WTC11 (cell line): ENCODE measurements at regions not wholly inside any gene's neighbourhood (a gene's known extent, or its start where the extent isn't known, plus 50 kb on each side); places are given as distances from the start of the nearest gene placed in this dataset.

Source experiments
- ATAC-seq: fragments of 200-7000 bp; cut with Tn5 transposase; 2 replicates; pipeline ENCODE4 v1.10.0; 2021; ENCODE audit warnings: mild to moderate bottlenecking, moderate library complexity
- CTCF ChIA-PET: fragments of 300-600 bp; sonication (Branson Sonifier 250); formaldehyde crosslinking; loops from one replicate; lab custom pipeline; 2021; ENCODE audit warnings: antibody characterized with exemption; lab: Charles Lee
- POLR2A ChIA-PET: fragments of 350-600 bp; sonication (Branson Sonifier 250); formaldehyde crosslinking; loops from one replicate; lab custom pipeline; 2021; ENCODE audit warnings: antibody characterized with exemption; lab: Charles Lee
- DNase-seq: peaks from one replicate; pipeline ENCODE4 v3.0.0; 2021; ENCODE audit warnings: low spot score
- H3K27ac Mint-ChIP-seq: 2 replicates; pipeline ENCODE4 v1.8.0; 2021; ENCODE audit warnings: mixed read lengths
- H3K27me3 Mint-ChIP-seq: 2 replicates; pipeline ENCODE4 v1.8.0; 2021; ENCODE audit warnings: low read depth, mild to moderate bottlenecking, moderate library complexity, mixed read lengths
- H3K36me3 Mint-ChIP-seq: 2 replicates; pipeline ENCODE4 v1.8.0; 2021; ENCODE audit warnings: mixed read lengths
- H3K4me1 Mint-ChIP-seq: 2 replicates; pipeline ENCODE4 v1.8.0; 2022; ENCODE audit warnings: mixed read lengths
- H3K4me3 Mint-ChIP-seq: 2 replicates; pipeline ENCODE4 v1.8.0; 2021; ENCODE audit warnings: mild to moderate bottlenecking, moderate library complexity, mixed read lengths
- H3K9me3 Mint-ChIP-seq: 2 replicates; pipeline ENCODE4 v1.8.0; 2021; ENCODE audit warnings: mixed read lengths
- AR ChIP-seq: fragments of 250-450 bp; sonication (Bioruptor Pico); IDR thresholded peaks from 2 replicates; pipeline ENCODE4 v1.9.0; 2021; ENCODE audit warnings: mild to moderate bottlenecking
- E2F4 ChIP-seq: sonication (generic); formaldehyde crosslinking; IDR thresholded peaks from 2 replicates; pipeline ENCODE4 v1.8.1; 2022; ENCODE audit warnings: low read depth, mild to moderate bottlenecking, moderate library complexity, missing genetic modification reagents, borderline replicate concordance
- ELF4 ChIP-seq: sonication (generic); formaldehyde crosslinking; IDR thresholded peaks from 2 replicates; pipeline ENCODE4 v1.8.1; 2022; ENCODE audit warnings: low read depth, mild to moderate bottlenecking, moderate library complexity, missing genetic modification reagents
- FOXJ3 ChIP-seq: sonication (generic); formaldehyde crosslinking; IDR thresholded peaks from 2 replicates; pipeline ENCODE4 v1.9.0; 2021; ENCODE audit warnings: missing genetic modification reagents, mild to moderate bottlenecking, borderline replicate concordance
- GTF2I ChIP-seq: fragments of 250-450 bp; sonication (Bioruptor Pico); conservative IDR thresholded peaks from 2 replicates; pipeline ENCODE4 v1.4.0; 2021; ENCODE audit warnings: mild to moderate bottlenecking
- MLX ChIP-seq: sonication (generic); formaldehyde crosslinking; IDR thresholded peaks from 2 replicates; pipeline ENCODE4 v1.8.1; 2023; ENCODE audit warnings: mild to moderate bottlenecking, missing genetic modification reagents, moderate library complexity
- PREB ChIP-seq: sonication (generic); formaldehyde crosslinking; IDR thresholded peaks from 2 replicates; pipeline ENCODE4 v1.8.1; 2022; ENCODE audit warnings: mild to moderate bottlenecking, missing genetic modification reagents, moderate library complexity, borderline replicate concordance
- SOX15 ChIP-seq: fragments of 250-450 bp; sonication (Bioruptor Pico); IDR thresholded peaks from 2 replicates; pipeline ENCODE4 v1.9.0; 2021; ENCODE audit warnings: mild to moderate bottlenecking
- STAT6 ChIP-seq: sonication (generic); formaldehyde crosslinking; conservative IDR thresholded peaks from 2 replicates; pipeline ENCODE4 v1.8.1; 2023; ENCODE audit warnings: mild to moderate bottlenecking, low read depth, missing genetic modification reagents, moderate library complexity
- ZBTB21 ChIP-seq: sonication (generic); formaldehyde crosslinking; IDR thresholded peaks from 2 replicates; pipeline ENCODE4 v1.8.1; 2023; ENCODE audit warnings: mild to moderate bottlenecking, missing genetic modification reagents, borderline replicate concordance
- ZNF121 ChIP-seq: sonication (generic); formaldehyde crosslinking; IDR thresholded peaks from 2 replicates; pipeline ENCODE4 v1.8.0; 2023; ENCODE audit warnings: missing genetic modification reagents
- ZNF423 ChIP-seq: fragments of 250-450 bp; sonication (Bioruptor Pico); IDR thresholded peaks from 2 replicates; pipeline ENCODE4 v2.1.2; 2022; ENCODE audit warnings: mild to moderate bottlenecking, moderate library complexity
- ZNF512 ChIP-seq: sonication (generic); formaldehyde crosslinking; IDR thresholded peaks from 2 replicates; pipeline ENCODE4 v1.8.1; 2022; ENCODE audit warnings: missing genetic modification reagents, borderline replicate concordance
- TF ChIP-seq, protein P1 (sequence below): fragments of 250-450 bp; sonication (Bioruptor Pico); IDR thresholded peaks from 2 replicates; pipeline ENCODE4 v1.8.0; 2021; ENCODE audit warnings: mild to moderate bottlenecking
- TF ChIP-seq, protein P2 (sequence below): sonication (generic); formaldehyde crosslinking; IDR thresholded peaks from 2 replicates; pipeline ENCODE4 v1.8.0; 2022; ENCODE audit warnings: missing genetic modification reagents

DNA sequence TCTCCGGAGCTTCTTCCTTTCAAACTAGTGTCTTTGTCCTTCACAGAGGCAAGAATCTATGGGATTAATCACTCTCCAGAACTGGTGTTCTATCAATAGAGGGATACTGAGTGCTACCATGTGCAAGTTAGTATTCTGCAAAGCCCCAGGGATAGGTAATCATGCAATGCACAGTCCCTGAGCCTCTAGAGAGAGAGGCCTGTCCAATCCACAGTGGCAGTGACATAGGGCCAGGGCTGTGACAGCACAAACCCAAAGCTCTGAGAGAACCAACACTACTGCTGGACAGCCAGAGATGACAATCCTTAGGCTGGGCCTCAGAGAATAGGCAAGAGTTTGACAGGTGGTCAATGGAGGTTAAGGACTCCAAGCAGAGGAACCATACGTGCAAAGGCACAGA lies 66.8 kb upstream of the USP47 start:
- ATAC-seq (no peak), DNase-seq (no peak)
- Mint-ChIP-seq H3K4me1 (no peaks in the 10 kb centered on the region), H3K4me3 (no peak overlapping the region), H3K9me3 (no peaks in the 10 kb centered on the region), H3K27me3 (peaks cover 1% of the 10 kb centered on the region; the same call in 1 of the 2 replicates), H3K36me3 (no peaks in the 10 kb centered on the region), H3K27ac (no peak overlapping the region)
- POLR2A ChIA-PET, result no interaction called here
- TF ChIP-seq ZNF512 (CRISPR knock-in tag) (no peak), FOXJ3 (CRISPR knock-in tag) (no peak), SOX15 (CRISPR knock-in tag) (no peak)
- CTCF ChIA-PET, result no interaction called here

DNA sequence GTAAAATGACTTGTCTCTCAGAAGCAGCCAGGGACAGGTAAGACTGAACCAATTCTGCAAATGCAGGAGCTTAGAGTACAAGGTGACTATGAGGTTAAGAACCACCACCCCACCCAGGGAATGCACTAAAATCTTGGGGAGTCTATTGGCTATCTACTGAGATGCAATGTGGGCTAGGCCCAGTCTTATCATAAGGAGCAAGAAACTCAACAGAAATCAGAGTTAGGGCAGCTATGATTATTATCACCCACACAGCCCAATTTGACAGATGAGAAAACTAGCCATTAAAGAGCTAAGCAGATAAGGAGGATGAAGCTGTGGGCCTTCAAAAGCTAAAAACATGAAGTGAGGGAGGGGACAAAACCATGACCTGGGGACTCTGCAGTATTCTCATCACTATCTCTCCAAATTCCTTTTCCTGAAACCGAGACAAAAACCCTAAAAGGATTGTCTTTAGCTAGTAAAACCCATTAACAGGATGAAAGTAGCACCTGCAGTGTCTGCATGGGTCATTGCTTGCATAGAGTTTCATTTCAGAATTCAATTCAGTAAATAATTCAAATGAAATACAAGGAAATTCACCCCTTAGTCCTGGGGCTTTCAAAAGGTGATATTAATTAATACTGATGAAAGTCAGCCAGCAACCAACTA lies 68.8 kb upstream of the USP47 start:
- TF ChIP-seq ZBTB21 (CRISPR knock-in tag) (no peak), ZNF121 (no peak), ZNF423 (CRISPR knock-in tag) (no peak), SOX15 (CRISPR knock-in tag) (no peak), ELF4 (no peak), GTF2I (CRISPR knock-in tag) (no peak), E2F4 (no peak), AR (CRISPR knock-in tag) (no peak), STAT6 (CRISPR knock-in tag) (no peak), PREB (CRISPR knock-in tag) (no peak), MLX (CRISPR knock-in tag) (no peak)
- TF ChIP-seq, protein P1, sequence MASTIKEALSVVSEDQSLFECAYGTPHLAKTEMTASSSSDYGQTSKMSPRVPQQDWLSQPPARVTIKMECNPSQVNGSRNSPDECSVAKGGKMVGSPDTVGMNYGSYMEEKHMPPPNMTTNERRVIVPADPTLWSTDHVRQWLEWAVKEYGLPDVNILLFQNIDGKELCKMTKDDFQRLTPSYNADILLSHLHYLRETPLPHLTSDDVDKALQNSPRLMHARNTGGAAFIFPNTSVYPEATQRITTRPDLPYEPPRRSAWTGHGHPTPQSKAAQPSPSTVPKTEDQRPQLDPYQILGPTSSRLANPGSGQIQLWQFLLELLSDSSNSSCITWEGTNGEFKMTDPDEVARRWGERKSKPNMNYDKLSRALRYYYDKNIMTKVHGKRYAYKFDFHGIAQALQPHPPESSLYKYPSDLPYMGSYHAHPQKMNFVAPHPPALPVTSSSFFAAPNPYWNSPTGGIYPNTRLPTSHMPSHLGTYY (CRISPR knock-in tag), result no peak
- TF ChIP-seq, protein P2, sequence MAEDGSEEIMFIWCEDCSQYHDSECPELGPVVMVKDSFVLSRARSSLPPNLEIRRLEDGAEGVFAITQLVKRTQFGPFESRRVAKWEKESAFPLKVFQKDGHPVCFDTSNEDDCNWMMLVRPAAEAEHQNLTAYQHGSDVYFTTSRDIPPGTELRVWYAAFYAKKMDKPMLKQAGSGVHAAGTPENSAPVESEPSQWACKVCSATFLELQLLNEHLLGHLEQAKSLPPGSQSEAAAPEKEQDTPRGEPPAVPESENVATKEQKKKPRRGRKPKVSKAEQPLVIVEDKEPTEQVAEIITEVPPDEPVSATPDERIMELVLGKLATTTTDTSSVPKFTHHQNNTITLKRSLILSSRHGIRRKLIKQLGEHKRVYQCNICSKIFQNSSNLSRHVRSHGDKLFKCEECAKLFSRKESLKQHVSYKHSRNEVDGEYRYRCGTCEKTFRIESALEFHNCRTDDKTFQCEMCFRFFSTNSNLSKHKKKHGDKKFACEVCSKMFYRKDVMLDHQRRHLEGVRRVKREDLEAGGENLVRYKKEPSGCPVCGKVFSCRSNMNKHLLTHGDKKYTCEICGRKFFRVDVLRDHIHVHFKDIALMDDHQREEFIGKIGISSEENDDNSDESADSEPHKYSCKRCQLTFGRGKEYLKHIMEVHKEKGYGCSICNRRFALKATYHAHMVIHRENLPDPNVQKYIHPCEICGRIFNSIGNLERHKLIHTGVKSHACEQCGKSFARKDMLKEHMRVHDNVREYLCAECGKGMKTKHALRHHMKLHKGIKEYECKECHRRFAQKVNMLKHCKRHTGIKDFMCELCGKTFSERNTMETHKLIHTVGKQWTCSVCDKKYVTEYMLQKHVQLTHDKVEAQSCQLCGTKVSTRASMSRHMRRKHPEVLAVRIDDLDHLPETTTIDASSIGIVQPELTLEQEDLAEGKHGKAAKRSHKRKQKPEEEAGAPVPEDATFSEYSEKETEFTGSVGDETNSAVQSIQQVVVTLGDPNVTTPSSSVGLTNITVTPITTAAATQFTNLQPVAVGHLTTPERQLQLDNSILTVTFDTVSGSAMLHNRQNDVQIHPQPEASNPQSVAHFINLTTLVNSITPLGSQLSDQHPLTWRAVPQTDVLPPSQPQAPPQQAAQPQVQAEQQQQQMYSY (CRISPR knock-in tag), result no peak
- H3K36me3 Mint-ChIP-seq, result no peaks in the 10 kb centered on the region
- ATAC-seq (no peak), DNase-seq (no peak)
- no peak overlapping the region for H3K27ac Mint-ChIP-seq
- POLR2A ChIA-PET, result no interaction called here
- H3K4me3 Mint-ChIP-seq, result no peak overlapping the region
- CTCF ChIA-PET, result interaction anchor here (0.8 kb wide), 1 partner anchor 14 kb away, joined by 3 read pairs; no protein-coding TSS in a partner anchor
- H3K9me3 Mint-ChIP-seq, result no peaks in the 10 kb centered on the region
- H3K27me3 Mint-ChIP-seq, result no peaks in the 10 kb centered on the region; the same call in 1 of the 2 replicates
- no peaks in the 10 kb centered on the region for H3K4me1 Mint-ChIP-seq
